ENCODE measurements at regions not wholly inside any gene's neighbourhood (a gene's known extent, or its start where the extent isn't known, plus 50 kb on each side); places are given as distances from the start of the nearest gene placed in this dataset.

- H3K27ac ChIP-seq: peak overlapping the region; percentile 76 to 87; a peak in 5 of 6 replicates
- H3K4me3 ChIP-seq: no peak overlapping the region
- peak overlapping the region; percentile 68 for H3K4me2 ChIP-seq
- POLR2A ChIA-PET: interaction anchor here (0.9 kb wide), 1 partner anchor 129 kb away, joined by 3 read pairs; the partner anchor contains the start of gene SPRY2
- H3K4me1 ChIP-seq: peaks cover 43% of the 10 kb centered on the region
- CTCF ChIA-PET: no interaction called here
- DNase-seq (ENCODE audit: low read depth in 1 of 2, low spot score in 1 of 2) (peak; percentile 32 to 65), FAIRE-seq (peak; percentile 13), ATAC-seq (peak; percentile 85 to 92)
- 19% methylated on average over 3 of the region's 3 CpGs for WGBS (ENCODE audit: missing lambda C conversion rate)
- TF ChIP-seq CHD4 (IDR thresholded peaks at IDR 0.05; ENCODE audit: borderline replicate concordance) (no peak), JUNB (IDR thresholded peaks at IDR 0.05) (peak; percentile 90), RCOR1 (IDR thresholded peaks at IDR 0.05; ENCODE audit: low read depth, low read length) (no peak), NR3C1 (IDR thresholded peaks at IDR 0.05) (no peak), FOSL2 (IDR thresholded peaks at IDR 0.05) (peak; percentile 87), FOSL2 (CRISPR knock-in tag; IDR thresholded peaks at IDR 0.05) (peak; percentile 90), CEBPB (IDR thresholded peaks at IDR 0.05) (peak; percentile 19 to 58; a peak in 2 of 4 replicates), GATA3 (IDR thresholded peaks at IDR 0.05; ENCODE audit: borderline replicate concordance) (peak; percentile 36; the same call in 1 of the 2 replicates), JUN (IDR thresholded peaks at IDR 0.05) (0 out of 5 replicates have a peak, but pooled peaks of 1 of the 2 experiments have one; percentile 20)
- TF ChIP-seq, protein P1, sequence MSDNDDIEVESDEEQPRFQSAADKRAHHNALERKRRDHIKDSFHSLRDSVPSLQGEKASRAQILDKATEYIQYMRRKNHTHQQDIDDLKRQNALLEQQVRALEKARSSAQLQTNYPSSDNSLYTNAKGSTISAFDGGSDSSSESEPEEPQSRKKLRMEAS (IDR thresholded peaks at IDR 0.05): peak; percentile 29; the same call in 1 of the 2 replicates
- H3K9me3 ChIP-seq: no peaks in the 10 kb centered on the region
Observed at GRCh38 chr13:80469853-80470381, 129.0 kb upstream of the SPRY2 start.

DNA sequence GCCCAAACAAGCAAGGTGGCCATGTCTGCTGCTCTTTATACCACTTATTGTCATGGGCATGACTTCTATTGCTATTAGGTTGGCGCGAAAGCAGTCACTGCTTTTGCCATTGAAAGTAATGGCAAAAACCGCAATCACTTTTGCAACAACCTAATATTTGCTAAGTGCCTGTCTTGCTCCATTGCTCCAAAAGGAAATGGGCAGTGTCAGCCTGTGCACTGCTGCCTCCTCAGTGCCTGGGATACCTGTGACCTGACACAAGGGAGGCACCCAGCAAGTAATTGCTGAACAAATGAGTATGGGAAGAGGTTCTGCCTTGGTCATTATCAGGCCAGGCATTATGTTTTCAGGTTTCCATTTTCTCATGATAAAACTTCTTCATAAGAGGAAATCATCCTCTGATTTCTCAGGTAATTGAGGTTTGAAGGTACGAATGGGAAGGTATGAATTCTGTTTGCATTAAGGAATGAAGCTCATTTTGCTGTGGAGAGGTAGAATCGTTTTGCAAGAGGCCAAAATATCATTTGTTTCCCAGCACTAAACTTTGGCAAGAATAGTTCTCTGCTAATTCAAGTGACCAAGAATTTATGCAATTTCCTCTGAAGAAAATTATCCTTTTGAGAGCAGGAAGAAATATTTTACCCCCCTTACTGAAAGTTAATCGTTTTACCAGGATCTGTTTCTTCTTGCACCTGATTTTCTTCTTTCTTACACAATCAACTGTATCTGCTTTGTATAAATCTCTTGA lies 128.4 kb upstream of the SPRY2 start:
- FAIRE-seq: no peak
- peak overlapping the region; percentile 70 to 87; a peak in 5 of 6 replicates for H3K27ac ChIP-seq
- ChIA-PET CTCF (no interaction called here), POLR2A (no interaction called here)
- WGBS (ENCODE audit: missing lambda C conversion rate): 60% methylated on average over 6 of the region's 6 CpGs
- TF ChIP-seq HDAC2 (IDR thresholded peaks at IDR 0.05) (no peak), SMC3 (IDR thresholded peaks at IDR 0.05) (no peak), ZC3H11A (IDR thresholded peaks at IDR 0.05) (no peak)
- TF ChIP-seq, protein P2, sequence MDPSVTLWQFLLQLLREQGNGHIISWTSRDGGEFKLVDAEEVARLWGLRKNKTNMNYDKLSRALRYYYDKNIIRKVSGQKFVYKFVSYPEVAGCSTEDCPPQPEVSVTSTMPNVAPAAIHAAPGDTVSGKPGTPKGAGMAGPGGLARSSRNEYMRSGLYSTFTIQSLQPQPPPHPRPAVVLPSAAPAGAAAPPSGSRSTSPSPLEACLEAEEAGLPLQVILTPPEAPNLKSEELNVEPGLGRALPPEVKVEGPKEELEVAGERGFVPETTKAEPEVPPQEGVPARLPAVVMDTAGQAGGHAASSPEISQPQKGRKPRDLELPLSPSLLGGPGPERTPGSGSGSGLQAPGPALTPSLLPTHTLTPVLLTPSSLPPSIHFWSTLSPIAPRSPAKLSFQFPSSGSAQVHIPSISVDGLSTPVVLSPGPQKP (IDR thresholded peaks at IDR 0.05; ENCODE audit: low read depth, low read length): no peak
- no peak for DNase-seq (ENCODE audit: low read depth in 1 of 2, low spot score in 1 of 2)
- peaks cover 37% of the 10 kb centered on the region for H3K4me1 ChIP-seq
- H3K4me2 ChIP-seq: peak overlapping the region; percentile 68
- ATAC-seq: no peak
- no peaks in the 10 kb centered on the region for H3K9me3 ChIP-seq
- peak overlapping the region; percentile 20; the same call in 1 of the 3 replicates for H3K4me3 ChIP-seq

DNA sequence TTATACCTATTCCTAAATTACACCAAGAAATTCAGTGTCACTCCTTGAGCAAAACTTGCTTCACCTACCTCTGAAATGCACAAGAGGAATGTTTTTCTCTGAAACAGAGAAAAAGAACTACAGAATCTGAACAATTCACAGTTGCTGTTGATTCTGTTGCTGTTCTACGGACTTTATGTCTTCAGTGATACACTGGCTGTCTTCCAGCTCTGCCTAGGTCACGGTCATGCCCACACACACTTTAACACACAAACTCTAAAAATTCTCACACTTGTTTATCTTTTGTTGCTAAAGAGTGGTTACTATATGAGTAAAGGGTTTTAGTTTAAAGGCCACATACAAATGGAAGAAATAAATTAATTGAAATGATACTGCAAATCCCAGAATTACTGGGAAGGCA lies 124.4 kb upstream of the SPRY2 start:
- FAIRE-seq (no peak), DNase-seq (ENCODE audit: low read depth in 1 of 2, low spot score in 1 of 2) (no peak), ATAC-seq (no peak)
- no peak overlapping the region; a peak in 1 of 6 replicates for H3K27ac ChIP-seq
- POLR2A ChIA-PET: no interaction called here
- 66% methylated on average over 2 of the region's 2 CpGs for whole genome bisulfite sequencing (ENCODE audit: missing lambda C conversion rate)
- no peak overlapping the region for H3K4me2 ChIP-seq
- H3K4me3 ChIP-seq: no peak overlapping the region
- TF ChIP-seq EHMT2 (IDR thresholded peaks at IDR 0.05; ENCODE audit: low read depth) (no peak), GATA3 (IDR thresholded peaks at IDR 0.05; ENCODE audit: borderline replicate concordance) (no peak), MAFK (IDR thresholded peaks at IDR 0.05; ENCODE audit: partially characterized antibody) (no peak), RAD21 (conservative IDR thresholded peaks at IDR 0.05 in 1 of 2, IDR thresholded peaks at IDR 0.05 in 1 of 2) (no peak), CHD2 (IDR thresholded peaks at IDR 0.05; ENCODE audit: low read length, partially characterized antibody) (no peak), BHLHE40 (IDR thresholded peaks at IDR 0.05; ENCODE audit: low read depth, low read length) (no peak), ESRRA (IDR thresholded peaks at IDR 0.05; ENCODE audit: borderline replicate concordance, low read length) (no peak), FOSB (CRISPR knock-in tag; IDR thresholded peaks at IDR 0.05) (no peak), JUNB (IDR thresholded peaks at IDR 0.05) (no peak)
- TF ChIP-seq, protein P2 (IDR thresholded peaks at IDR 0.05; ENCODE audit: low read depth, low read length): no peak
- TF ChIP-seq, protein P3, sequence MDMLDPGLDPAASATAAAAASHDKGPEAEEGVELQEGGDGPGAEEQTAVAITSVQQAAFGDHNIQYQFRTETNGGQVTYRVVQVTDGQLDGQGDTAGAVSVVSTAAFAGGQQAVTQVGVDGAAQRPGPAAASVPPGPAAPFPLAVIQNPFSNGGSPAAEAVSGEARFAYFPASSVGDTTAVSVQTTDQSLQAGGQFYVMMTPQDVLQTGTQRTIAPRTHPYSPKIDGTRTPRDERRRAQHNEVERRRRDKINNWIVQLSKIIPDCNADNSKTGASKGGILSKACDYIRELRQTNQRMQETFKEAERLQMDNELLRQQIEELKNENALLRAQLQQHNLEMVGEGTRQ (IDR thresholded peaks at IDR 0.05): no peak
- no peaks in the 10 kb centered on the region for H3K9me3 ChIP-seq
- peaks cover 13% of the 10 kb centered on the region for H3K4me1 ChIP-seq
- CTCF ChIA-PET: no interaction called here

Measured in A549 (cell line).